IPS-NIHi7 (cell line): ENCODE measurements at regions not wholly inside any gene's neighbourhood (a gene's known extent, or its start where the extent isn't known, plus 50 kb on each side); places are given as distances from the start of the nearest gene placed in this dataset.

Experiments
- DNase-seq: peaks from one replicate; pipeline ENCODE4 v3.0.0; 2012; ENCODE audit warnings: mixed read lengths; ENCODE audit errors: extremely low spot score

- peak; percentile 8 for DNase-seq
These were observed 181.6 kb upstream of the HDAC9 start for GRCh38 chr7:18313965-18314364.

- DNase-seq: no peak
These were observed 180.3 kb upstream of the HDAC9 start for GRCh38 chr7:18315241-18315640.

GRCh38 chr7:18317941-18318340 is 177.6 kb upstream of the HDAC9 start:
- peak; percentile 14 for DNase-seq

- no peak for DNase-seq
These were observed 175.1 kb upstream of the HDAC9 start for GRCh38 chr7:18320422-18320821.

- peak; percentile 35 for DNase-seq
These were observed 174.5 kb upstream of the HDAC9 start for GRCh38 chr7:18320971-18321567.

- DNase-seq: no peak
These were observed 165.0 kb upstream of the HDAC9 start for GRCh38 chr7:18330548-18330947.

- DNase-seq: no peak
These were observed 158.9 kb upstream of the HDAC9 start for GRCh38 chr7:18336626-18337025.

GRCh38 chr7:18337048-18337809 is 158.3 kb upstream of the HDAC9 start:
- no peak for DNase-seq

- DNase-seq: no peak
These were observed 156.5 kb upstream of the HDAC9 start for GRCh38 chr7:18338910-18339523.

GRCh38 chr7:18341756-18342155 is 153.8 kb upstream of the HDAC9 start:
- no peak for DNase-seq

GRCh38 chr7:18343047-18343446 is 152.5 kb upstream of the HDAC9 start:
- no peak for DNase-seq

GRCh38 chr7:18344536-18344935 is 151.0 kb upstream of the HDAC9 start:
- DNase-seq: no peak

- DNase-seq: peak; percentile 26
These were observed 149.8 kb upstream of the HDAC9 start for GRCh38 chr7:18345641-18346234.

GRCh38 chr7:18347170-18347569 is 148.4 kb upstream of the HDAC9 start:
- no peak for DNase-seq

GRCh38 chr7:18350678-18351077 is 144.9 kb upstream of the HDAC9 start:
- DNase-seq: no peak

- peak; percentile 54 for DNase-seq
These were observed 143.0 kb upstream of the HDAC9 start for GRCh38 chr7:18352339-18353255.

GRCh38 chr7:18353339-18353738 is 142.2 kb upstream of the HDAC9 start:
- no peak for DNase-seq

GRCh38 chr7:18354108-18355085 is 141.2 kb upstream of the HDAC9 start:
- DNase-seq: no peak

GRCh38 chr7:18356191-18356645 is 139.3 kb upstream of the HDAC9 start:
- DNase-seq: peak; percentile 28

GRCh38 chr7:18357691-18358090 is 137.9 kb upstream of the HDAC9 start:
- DNase-seq: peak; percentile 38
